BJ (cell line): ENCODE measurements at regions not wholly inside any gene's neighbourhood (a gene's known extent, or its start where the extent isn't known, plus 50 kb on each side); places are given as distances from the start of the nearest gene placed in this dataset.

Source experiments
- CTCF ChIA-PET: fragments of 350-600 bp; formaldehyde crosslinking; extraction: SDS; loops from one replicate; lab custom pipeline; 2021; ENCODE audit warnings: antibody characterized with exemption, inconsistent platforms; lab: Yijun Ruan, JAX
- POLR2A ChIA-PET: fragments of 300-600 bp; sonication (Branson Sonifier 250); formaldehyde crosslinking; extraction: SDS; loops from one replicate; lab custom pipeline; 2021; ENCODE audit warnings: antibody characterized with exemption; lab: Charles Lee
- DNase-seq: peaks from one replicate; pipeline ENCODE4 v3.0.0-alpha.2; 2011; ENCODE audit warnings: low read depth
- H3K27me3 ChIP-seq: 2 replicates; pipeline ENCODE4 v1.6.0; 2011; ENCODE audit warnings: low read length; ENCODE audit not compliant: control insufficient read depth, insufficient read depth
- H3K36me3 ChIP-seq: 2 replicates; pipeline ENCODE4 v1.5.1; 2011; ENCODE audit warnings: low read length; ENCODE audit not compliant: control insufficient read depth, insufficient read depth
- H3K4me3 ChIP-seq: 2 replicates; pipeline ENCODE4 v1.5.1; 2011; ENCODE audit warnings: low read depth, mild to moderate bottlenecking, control low read depth, low read length
- CTCF ChIP-seq: IDR thresholded peaks from 2 replicates; pipeline ENCODE4 v1.5.1; 2011; ENCODE audit warnings: low read depth, mild to moderate bottlenecking, control low read depth, inconsistent platforms, low read length, moderate library complexity; ENCODE audit not compliant: insufficient read depth

GRCh38 chrX:5829469-5829868 is 399.2 kb downstream of the NLGN4X start:
- Histone ChIP-seq H3K27me3 (no peaks in the 10 kb centered on the region), H3K4me3 (no peak overlapping the region), H3K36me3 (no peaks in the 10 kb centered on the region)
- DNase-seq: no peak
- ChIA-PET CTCF (no interaction called here), POLR2A (no interaction called here)
- no peak for TF ChIP-seq CTCF

GRCh38 chrX:5829060-5829459 is 399.6 kb downstream of the NLGN4X start:
- Histone ChIP-seq H3K27me3 (no peaks in the 10 kb centered on the region), H3K36me3 (no peaks in the 10 kb centered on the region), H3K4me3 (no peak overlapping the region)
- CTCF ChIA-PET: no interaction called here
- DNase-seq: no peak
- TF ChIP-seq CTCF: no peak
- POLR2A ChIA-PET: no interaction called here

GRCh38 chrX:5823903-5824302 is 404.8 kb downstream of the NLGN4X start:
- ChIA-PET CTCF (no interaction called here), POLR2A (no interaction called here)
- no peak overlapping the region for H3K4me3 ChIP-seq
- DNase-seq: no peak
- H3K27me3 ChIP-seq: no peaks in the 10 kb centered on the region
- H3K36me3 ChIP-seq: no peaks in the 10 kb centered on the region
- TF ChIP-seq CTCF: no peak

DNA sequence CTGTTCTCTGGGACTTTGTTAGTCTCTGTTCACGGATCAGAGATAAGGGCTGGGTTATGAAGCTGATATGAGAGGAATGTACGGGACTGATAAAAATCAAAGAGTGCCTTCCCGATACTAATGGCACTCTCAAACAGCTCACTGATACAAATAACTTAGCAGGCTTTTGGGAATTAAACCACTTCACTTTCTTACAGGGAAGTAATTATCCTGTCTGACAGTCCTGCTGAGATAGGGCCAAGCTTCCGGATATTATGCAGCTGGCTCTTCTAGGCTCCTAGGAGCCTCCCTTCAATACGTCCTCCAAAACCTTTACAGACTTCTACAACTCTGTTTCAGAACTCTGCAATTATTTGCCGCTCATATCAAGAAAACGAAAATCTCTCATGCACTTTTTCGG is 418.0 kb downstream of the NLGN4X start:
- DNase-seq: no peak
- ChIA-PET CTCF (no interaction called here), POLR2A (no interaction called here)
- no peaks in the 10 kb centered on the region for H3K27me3 ChIP-seq
- H3K4me3 ChIP-seq: no peak overlapping the region
- no peaks in the 10 kb centered on the region for H3K36me3 ChIP-seq
- TF ChIP-seq CTCF: no peak

- Histone ChIP-seq H3K36me3 (no peaks in the 10 kb centered on the region), H3K4me3 (no peak overlapping the region), H3K27me3 (no peaks in the 10 kb centered on the region)
- no peak for DNase-seq
- TF ChIP-seq CTCF: no peak
- ChIA-PET POLR2A (no interaction called here), CTCF (no interaction called here)
These were observed 421.5 kb downstream of the NLGN4X start for GRCh38 chrX:5807181-5807580.
